NOMO-1 treated with dmso at 0.1 percent for 144 hours (cell line): ENCODE measurements at regions not wholly inside any gene's neighbourhood (a gene's known extent, or its start where the extent isn't known, plus 50 kb on each side); places are given as distances from the start of the nearest gene placed in this dataset.
"Not testable (repeated sequence)": the region's sequence is repeated elsewhere in the genome, so short reads cannot be mapped to it uniquely, and the experiment has no call there.

Experiments used
- DNase-seq: peaks from one replicate; lab custom pipeline; 2025; ENCODE audit not compliant: unreplicated experiment; lab: John Stamatoyannopoulos, UW

- no peak for DNase-seq
These were observed 192.2 kb downstream of the MCHR2 start for GRCh38 chr6:99801805-99802204.

- DNase-seq, result no peak
These were observed 191.5 kb downstream of the MCHR2 start for GRCh38 chr6:99802396-99803031.

- DNase-seq, result no peak
These were observed 185.0 kb downstream of the MCHR2 start for GRCh38 chr6:99808992-99809391.

GRCh38 chr6:99810295-99810694 is 183.7 kb downstream of the MCHR2 start:
- DNase-seq, result no peak

GRCh38 chr6:99810942-99811620 is 182.9 kb downstream of the MCHR2 start:
- DNase-seq, result no peak

- no peak for DNase-seq
These were observed 182.4 kb downstream of the MCHR2 start for GRCh38 chr6:99811636-99812035.

- no peak for DNase-seq
These were observed 180.5 kb downstream of the MCHR2 start for GRCh38 chr6:99813565-99813964.

GRCh38 chr6:99814230-99814928 is 179.6 kb downstream of the MCHR2 start:
- no peak for DNase-seq

- no peak for DNase-seq
These were observed 177.2 kb downstream of the MCHR2 start for GRCh38 chr6:99816795-99817194.

- DNase-seq, result no peak
These were observed 175.9 kb downstream of the MCHR2 start for GRCh38 chr6:99818161-99818560.

GRCh38 chr6:99819853-99820252 is 174.2 kb downstream of the MCHR2 start:
- no peak for DNase-seq

GRCh38 chr6:99821164-99821563 is 172.9 kb downstream of the MCHR2 start:
- no peak for DNase-seq

GRCh38 chr6:99822741-99823512 is 171.1 kb downstream of the MCHR2 start:
- no peak for DNase-seq

- DNase-seq, result not testable (repeated sequence)
These were observed 170.3 kb downstream of the MCHR2 start for GRCh38 chr6:99823513-99824235.

- no peak for DNase-seq
These were observed 161.0 kb downstream of the MCHR2 start for GRCh38 chr6:99833034-99833433.

GRCh38 chr6:99836471-99836870 is 157.6 kb downstream of the MCHR2 start:
- no peak for DNase-seq

GRCh38 chr6:99838607-99839006 is 155.4 kb downstream of the MCHR2 start:
- DNase-seq, result no peak

- no peak for DNase-seq
These were observed 152.7 kb downstream of the MCHR2 start for GRCh38 chr6:99841297-99841696.

- no peak for DNase-seq
These were observed 148.0 kb downstream of the MCHR2 start for GRCh38 chr6:99846006-99846405.

- no peak for DNase-seq
These were observed 143.2 kb downstream of the MCHR2 start for GRCh38 chr6:99850841-99851240.

- no peak for DNase-seq
These were observed 142.0 kb downstream of the MCHR2 start for GRCh38 chr6:99852031-99852430.
